PC-9 (cell line): ENCODE measurements at regions not wholly inside any gene's neighbourhood (a gene's known extent, or its start where the extent isn't known, plus 50 kb on each side); places are given as distances from the start of the nearest gene placed in this dataset.

Experiments
- CTCF ChIP-seq: fragments of 200-600 bp; sonication (generic); conservative IDR thresholded peaks from 2 replicates; pipeline ENCODE4 v1.6.1; 2017; ENCODE audit warnings: mixed run types, antibody characterized with exemption, mild to moderate bottlenecking, moderate library complexity
- EZH2 ChIP-seq: fragments of 200-600 bp; sonication (generic); IDR thresholded peaks from 2 replicates; pipeline ENCODE4 v1.8.0; 2017; ENCODE audit warnings: antibody characterized with exemption, low read depth

GRCh38 chr15:25133804-25134203 lies 179.0 kb downstream of the SNRPN start:
- no peak for TF ChIP-seq CTCF
- TF ChIP-seq EZH2, result no peak
